ENCODE measurements at regions not wholly inside any gene's neighbourhood (a gene's known extent, or its start where the extent isn't known, plus 50 kb on each side); places are given as distances from the start of the nearest gene placed in this dataset.
"Not testable (repeated sequence)": the region's sequence is repeated elsewhere in the genome, so short reads cannot be mapped to it uniquely, and the experiment has no call there.

DNA sequence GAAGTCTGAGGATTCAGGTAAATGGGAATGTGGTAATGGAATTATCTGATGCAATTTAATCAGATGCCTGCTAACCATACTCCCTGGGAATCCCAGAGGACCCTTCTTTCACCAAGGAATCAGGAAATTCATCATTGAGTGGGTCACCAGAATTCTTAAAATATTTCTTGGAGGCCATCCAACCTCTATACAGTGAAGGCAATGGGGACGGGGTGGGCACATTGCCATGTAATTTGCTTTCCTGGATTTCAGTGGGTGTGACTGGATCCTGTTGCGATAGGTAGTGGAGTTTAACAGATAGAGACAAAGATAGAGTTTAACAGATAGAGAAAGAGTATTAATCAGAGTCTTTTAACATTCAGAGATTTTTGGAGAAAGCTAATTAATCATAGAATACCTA, 394.4 kb downstream of the DAD1 start:
- H3K4me3 ChIP-seq (ENCODE audit: low read depth, low read length): no peak overlapping the region
- H3K4me1 ChIP-seq (ENCODE audit: insufficient read depth): no peaks in the 10 kb centered on the region
- H3K36me3 ChIP-seq (ENCODE audit: insufficient read depth): no peaks in the 10 kb centered on the region
- no peak for DNase-seq (ENCODE audit: extremely low spot score)
- WGBS: 43% methylated on average over 2 of the region's 2 CpGs
- no peak overlapping the region for H3K27ac ChIP-seq (ENCODE audit: low read depth)

- no peak overlapping the region for H3K27ac ChIP-seq (ENCODE audit: low read depth)
- no peak overlapping the region for H3K4me3 ChIP-seq (ENCODE audit: low read depth, low read length)
- WGBS: 76% methylated on average over 10 of the region's 10 CpGs
- no peaks in the 10 kb centered on the region for H3K4me1 ChIP-seq (ENCODE audit: insufficient read depth)
- no peak for DNase-seq (ENCODE audit: extremely low spot score)
- H3K36me3 ChIP-seq (ENCODE audit: insufficient read depth): no peaks in the 10 kb centered on the region
These were observed 398.4 kb downstream of the DAD1 start for GRCh38 chr14:22190411-22191191.

DNA sequence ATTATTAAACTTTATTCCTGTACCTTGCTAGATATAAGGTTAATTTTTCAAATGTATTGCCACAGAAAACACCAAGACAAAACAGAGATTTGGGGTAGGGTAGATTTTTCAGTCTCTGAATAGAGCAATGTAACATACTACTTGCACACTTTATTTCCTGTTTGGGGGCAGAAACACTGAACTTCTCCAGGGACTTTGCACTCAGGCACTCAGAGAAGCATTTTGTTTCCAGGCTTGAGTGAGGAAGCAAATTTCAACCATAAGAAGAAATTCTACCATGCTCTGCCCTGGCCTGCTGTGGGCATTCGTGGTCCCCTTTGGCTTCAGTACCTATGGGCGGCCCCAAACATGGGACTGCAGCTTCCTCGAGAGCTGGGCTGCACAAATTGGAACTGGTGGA, 399.1 kb downstream of the DAD1 start:
- H3K36me3 ChIP-seq (ENCODE audit: insufficient read depth): no peaks in the 10 kb centered on the region
- DNase-seq (ENCODE audit: extremely low spot score): no peak
- H3K4me1 ChIP-seq (ENCODE audit: insufficient read depth): no peaks in the 10 kb centered on the region
- no peak overlapping the region for H3K27ac ChIP-seq (ENCODE audit: low read depth)
- WGBS: 93% methylated on average over 3 of the region's 3 CpGs
- H3K4me3 ChIP-seq (ENCODE audit: low read depth, low read length): no peak overlapping the region

DNA sequence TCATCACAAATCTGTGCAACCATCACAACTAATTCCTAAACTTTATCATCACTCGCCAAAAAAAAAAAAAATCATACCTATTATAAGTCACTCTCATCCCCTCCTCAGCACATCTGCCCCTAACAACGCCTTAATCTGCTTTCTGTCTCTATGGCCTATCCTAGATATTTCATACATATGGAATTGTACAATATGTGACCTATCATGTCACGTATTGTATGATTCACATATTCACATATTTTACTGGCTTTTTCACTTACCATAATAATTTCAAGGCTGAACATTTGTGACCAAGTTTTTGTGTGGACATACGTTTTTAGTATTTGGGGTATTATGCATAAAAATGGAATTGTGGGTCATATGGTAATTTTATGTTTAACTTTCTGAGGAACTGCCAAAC, 400.7 kb downstream of the DAD1 start:
- H3K36me3 ChIP-seq (ENCODE audit: insufficient read depth): no peaks in the 10 kb centered on the region
- H3K4me1 ChIP-seq (ENCODE audit: insufficient read depth): no peaks in the 10 kb centered on the region
- no peak overlapping the region for H3K27ac ChIP-seq (ENCODE audit: low read depth)
- 82% methylated on average over 4 of the region's 4 CpGs for WGBS
- no peak overlapping the region for H3K4me3 ChIP-seq (ENCODE audit: low read depth, low read length)
- no peak for DNase-seq (ENCODE audit: extremely low spot score)

- Histone ChIP-seq H3K36me3 (ENCODE audit: insufficient read depth) (no peaks in the 10 kb centered on the region), H3K4me3 (ENCODE audit: low read depth, low read length) (no peak overlapping the region), H3K4me1 (ENCODE audit: insufficient read depth) (no peaks in the 10 kb centered on the region), H3K27ac (ENCODE audit: low read depth) (no peak overlapping the region)
- no peak for DNase-seq (ENCODE audit: extremely low spot score)
- 77% methylated on average over 3 of the region's 3 CpGs for WGBS
These were observed 403.2 kb downstream of the DAD1 start for GRCh38 chr14:22185789-22186188.

GRCh38 chr14:22185191-22185590, 403.8 kb downstream of the DAD1 start:
- Histone ChIP-seq H3K4me3 (ENCODE audit: low read depth, low read length) (no peak overlapping the region), H3K27ac (ENCODE audit: low read depth) (no peak overlapping the region), H3K4me1 (ENCODE audit: insufficient read depth) (no peaks in the 10 kb centered on the region), H3K36me3 (ENCODE audit: insufficient read depth) (no peaks in the 10 kb centered on the region)
- DNase-seq (ENCODE audit: extremely low spot score): no peak
- WGBS: 38% methylated on average over 1 of the region's 1 CpG

DNA sequence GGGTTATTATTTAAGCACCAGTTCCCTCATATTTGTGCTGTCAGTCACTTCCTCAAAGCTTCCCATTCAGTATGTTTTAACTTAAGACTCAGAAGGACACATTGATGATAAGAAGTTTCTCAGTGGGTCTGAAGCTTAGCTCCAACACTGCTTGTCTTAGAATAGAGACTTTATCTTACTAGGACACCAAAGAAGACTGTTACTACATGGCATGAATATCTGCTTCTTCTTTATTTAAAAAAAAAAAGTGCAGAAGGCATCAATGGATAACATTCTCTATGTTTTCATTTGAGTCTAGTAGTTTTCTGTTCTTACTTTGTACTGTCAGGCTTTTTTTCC, 404.2 kb downstream of the DAD1 start:
- no peaks in the 10 kb centered on the region for H3K36me3 ChIP-seq (ENCODE audit: insufficient read depth)
- no peaks in the 10 kb centered on the region for H3K4me1 ChIP-seq (ENCODE audit: insufficient read depth)
- no peak overlapping the region for H3K27ac ChIP-seq (ENCODE audit: low read depth)
- no peak overlapping the region for H3K4me3 ChIP-seq (ENCODE audit: low read depth, low read length)
- DNase-seq (ENCODE audit: extremely low spot score): no peak

DNA sequence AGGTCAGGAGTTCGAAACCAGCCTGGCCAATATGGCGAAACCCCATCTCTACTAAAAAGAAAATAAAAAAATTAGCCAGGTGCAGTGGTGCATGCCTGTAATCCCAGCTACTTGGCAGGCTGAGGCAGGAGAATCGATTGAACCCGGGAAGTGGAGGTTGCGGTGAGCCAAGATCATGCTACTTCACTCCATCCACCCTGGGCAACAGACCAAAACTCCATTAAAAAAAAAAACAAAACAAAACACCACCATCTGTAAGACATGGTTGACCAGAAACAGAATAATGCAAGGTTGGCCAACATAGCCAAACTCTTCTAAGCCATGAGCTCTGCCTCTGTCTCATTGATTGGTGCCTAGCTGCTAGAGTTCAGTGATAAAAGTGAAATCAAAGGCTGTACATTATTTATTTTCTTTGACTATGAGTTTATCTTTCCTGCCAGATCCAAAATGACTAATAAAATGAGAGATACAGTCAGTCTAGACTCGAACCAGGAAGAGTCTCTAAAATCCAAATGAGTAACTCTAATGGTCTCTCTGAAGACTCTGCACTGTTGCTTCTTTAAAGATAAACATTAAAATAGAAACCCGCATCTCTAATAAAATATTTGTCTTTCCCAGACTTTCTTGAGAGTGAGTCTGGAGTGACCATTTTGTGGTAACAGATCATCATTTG, 404.7 kb downstream of the DAD1 start:
- no peak for DNase-seq (ENCODE audit: extremely low spot score)
- H3K4me3 ChIP-seq (ENCODE audit: low read depth, low read length): no peak overlapping the region
- H3K4me1 ChIP-seq (ENCODE audit: insufficient read depth): no peaks in the 10 kb centered on the region
- no peaks in the 10 kb centered on the region for H3K36me3 ChIP-seq (ENCODE audit: insufficient read depth)
- H3K27ac ChIP-seq (ENCODE audit: low read depth): no peak overlapping the region
- 66% methylated on average over 7 of the region's 7 CpGs for WGBS

- no peak for DNase-seq (ENCODE audit: extremely low spot score)
- Histone ChIP-seq H3K36me3 (ENCODE audit: insufficient read depth) (no peaks in the 10 kb centered on the region), H3K4me3 (ENCODE audit: low read depth, low read length) (no peak overlapping the region), H3K27ac (ENCODE audit: low read depth) (no peak overlapping the region), H3K4me1 (ENCODE audit: insufficient read depth) (peaks cover 2% of the 10 kb centered on the region)
- WGBS: 86% methylated on average over 1 of the region's 1 CpG
These were observed 409.0 kb downstream of the DAD1 start for GRCh38 chr14:22180045-22180444.

DNA sequence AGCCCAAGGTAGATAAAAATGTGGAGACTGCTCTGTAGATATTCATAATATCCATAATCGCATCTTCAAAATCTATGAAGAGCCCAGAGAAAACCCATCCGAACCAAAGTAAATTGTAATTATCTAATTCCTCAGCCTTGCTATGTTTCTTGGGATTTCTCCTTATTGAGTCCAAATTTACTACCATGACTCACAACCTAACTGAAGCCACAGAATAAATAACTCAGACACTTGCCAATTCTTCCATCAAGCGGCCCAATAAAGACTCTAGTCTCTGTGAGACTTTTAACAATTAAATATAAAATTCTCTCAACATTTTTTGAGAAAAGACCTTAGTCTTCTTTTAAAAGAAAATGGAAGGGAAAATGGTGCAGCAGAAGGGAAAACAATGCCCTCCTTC, 409.8 kb downstream of the DAD1 start:
- no peak overlapping the region for H3K27ac ChIP-seq (ENCODE audit: low read depth)
- no peak overlapping the region for H3K4me3 ChIP-seq (ENCODE audit: low read depth, low read length)
- no peaks in the 10 kb centered on the region for H3K36me3 ChIP-seq (ENCODE audit: insufficient read depth)
- whole genome bisulfite sequencing: 76% methylated on average over 3 of the region's 3 CpGs
- DNase-seq (ENCODE audit: extremely low spot score): no peak
- peaks cover 2% of the 10 kb centered on the region for H3K4me1 ChIP-seq (ENCODE audit: insufficient read depth)

DNA sequence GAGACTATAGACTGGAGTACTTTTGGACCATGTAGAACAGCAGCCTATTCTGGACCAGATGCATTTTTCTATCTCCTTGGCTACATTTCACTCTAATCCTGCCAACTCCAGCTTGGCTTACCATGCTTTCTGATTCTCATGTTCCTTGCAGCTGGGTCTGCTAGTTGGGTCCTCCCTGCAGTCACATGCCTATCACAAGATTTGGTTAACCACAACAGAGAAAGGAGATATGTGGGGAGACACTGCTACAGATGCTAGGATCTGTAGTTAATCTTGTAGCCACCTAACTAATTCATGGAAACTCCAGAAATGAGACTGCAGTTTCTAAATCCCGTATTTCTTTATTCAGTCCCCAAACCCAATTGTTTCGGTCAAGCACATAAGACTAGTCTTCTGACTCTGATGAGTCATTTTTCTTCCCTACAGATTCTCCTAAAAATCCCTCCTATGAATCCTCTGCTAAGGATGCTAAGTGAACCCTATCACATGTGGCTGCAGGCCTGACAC, 410.6 kb downstream of the DAD1 start:
- H3K4me1 ChIP-seq (ENCODE audit: insufficient read depth): peaks cover 2% of the 10 kb centered on the region
- DNase-seq (ENCODE audit: extremely low spot score): no peak
- H3K36me3 ChIP-seq (ENCODE audit: insufficient read depth): no peaks in the 10 kb centered on the region
- 74% methylated on average over 2 of the region's 2 CpGs for WGBS
- no peak overlapping the region for H3K27ac ChIP-seq (ENCODE audit: low read depth)
- no peak overlapping the region for H3K4me3 ChIP-seq (ENCODE audit: low read depth, low read length)

DNA sequence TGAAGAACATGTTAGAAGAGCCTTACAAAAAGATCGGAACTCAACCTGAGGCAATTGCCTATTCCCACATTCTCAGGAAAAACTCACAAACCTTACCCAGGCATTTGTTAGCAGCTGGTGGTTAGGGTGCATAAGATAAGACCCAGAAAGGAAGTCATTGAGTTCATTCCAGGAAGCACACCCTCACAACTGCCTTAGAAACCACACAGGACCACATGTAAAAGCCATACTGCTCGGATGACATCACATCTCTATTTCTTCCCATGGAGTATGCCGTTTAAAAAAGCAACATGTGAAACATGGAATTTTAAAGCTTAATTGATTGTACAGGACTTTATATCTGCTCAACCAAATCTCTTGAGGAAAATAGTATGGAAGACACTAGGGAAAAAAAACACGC, 411.2 kb downstream of the DAD1 start:
- no peaks in the 10 kb centered on the region for H3K36me3 ChIP-seq (ENCODE audit: insufficient read depth)
- no peak overlapping the region for H3K4me3 ChIP-seq (ENCODE audit: low read depth, low read length)
- DNase-seq (ENCODE audit: extremely low spot score): no peak
- peaks cover 2% of the 10 kb centered on the region for H3K4me1 ChIP-seq (ENCODE audit: insufficient read depth)
- 64% methylated on average over 4 of the region's 4 CpGs for WGBS
- H3K27ac ChIP-seq (ENCODE audit: low read depth): no peak overlapping the region

DNA sequence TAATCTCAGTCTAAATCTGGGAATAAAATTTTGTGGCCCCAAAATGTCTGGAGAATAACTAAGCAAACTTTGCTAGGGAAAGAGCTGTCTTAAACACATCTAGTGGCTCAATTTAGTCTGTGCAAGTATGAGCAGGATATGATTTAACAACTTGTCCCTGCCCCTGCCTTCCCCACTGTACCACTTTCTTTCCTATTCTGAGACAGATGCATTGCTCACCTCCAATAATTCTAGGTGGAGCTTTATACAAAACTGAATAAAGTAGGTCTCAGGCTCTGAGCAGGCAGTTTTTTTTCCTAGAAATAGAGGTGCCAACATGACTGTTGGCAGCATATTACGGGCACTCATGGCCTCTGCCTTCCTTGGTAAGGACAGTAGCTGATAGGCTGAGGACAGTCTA, 412.1 kb downstream of the DAD1 start:
- no peak overlapping the region for H3K4me3 ChIP-seq (ENCODE audit: low read depth, low read length)
- 59% methylated on average over 1 of the region's 1 CpG for WGBS
- H3K36me3 ChIP-seq (ENCODE audit: insufficient read depth): no peaks in the 10 kb centered on the region
- H3K27ac ChIP-seq (ENCODE audit: low read depth): peak overlapping the region; percentile 52
- peaks cover 2% of the 10 kb centered on the region for H3K4me1 ChIP-seq (ENCODE audit: insufficient read depth)
- no peak for DNase-seq (ENCODE audit: extremely low spot score)

DNA sequence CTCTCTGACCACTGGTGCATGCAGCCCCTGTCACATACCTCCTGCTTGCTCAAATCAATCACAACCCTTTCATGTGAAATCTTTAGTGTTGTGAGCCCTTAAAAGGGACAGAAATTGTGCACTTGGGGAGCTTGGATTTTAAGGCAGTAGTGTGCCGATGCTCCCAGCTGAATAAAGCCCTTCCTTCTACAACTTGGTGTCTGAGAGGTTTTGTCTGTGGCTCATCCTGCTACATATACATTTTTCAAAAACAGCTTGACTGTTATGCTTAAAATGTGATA, 413.8 kb downstream of the DAD1 start:
- not testable (repeated sequence) for DNase-seq (ENCODE audit: extremely low spot score); H3K36me3 ChIP-seq (ENCODE audit: insufficient read depth); H3K4me3 ChIP-seq (ENCODE audit: low read depth, low read length); H3K4me1 ChIP-seq (ENCODE audit: insufficient read depth); H3K27ac ChIP-seq (ENCODE audit: low read depth)
- WGBS: 79% methylated on average over 1 of the region's 1 CpG

All from urinary bladder (tissue), 3 donors.